Esophagus muscularis mucosa (tissue), 4 donors: ENCODE measurements at regions not wholly inside any gene's neighbourhood (a gene's known extent, or its start where the extent isn't known, plus 50 kb on each side); places are given as distances from the start of the nearest gene placed in this dataset.

Experiments
- DNase-seq: peaks from one replicate; pipeline ENCODE4 v3.0.0-alpha.2; 2017; ENCODE audit errors: extremely low spot score
- H3K27ac ChIP-seq, 4 donors: fragments of 200-600 bp; sonication (generic); replicated peaks in 1 of 4; 1 replicate in 3 of 4; 2 replicates in 1 of 4; pipeline ENCODE4 v1.5.1; 2016 to 2019; ENCODE audit warnings: mild to moderate bottlenecking in 1 of 4
- H3K27me3 ChIP-seq, 4 donors: fragments of 200-600 bp; sonication (generic); one replicate each; pipeline versions ENCODE4 v1.5.1 to v1.6.0; 2016 to 2019
- H3K36me3 ChIP-seq, 4 donors: fragments of 200-600 bp; sonication (generic); one replicate each; pipeline ENCODE4 v1.5.1; 2016 to 2019
- H3K4me1 ChIP-seq, 4 donors: fragments of 200-600 bp; sonication (generic); one replicate each; pipeline ENCODE4 v1.5.1; 2016 to 2019
- H3K4me3 ChIP-seq, 4 donors: fragments of 200-600 bp; sonication (generic); 1 replicate in 2 of 4; 2 replicates in 2 of 4; pipeline ENCODE4 v1.5.1; 2016 to 2019; ENCODE audit warnings: mild to moderate bottlenecking in 4 of 4, moderate library complexity in 1 of 4
- H3K9me3 ChIP-seq, 4 donors: fragments of 200-600 bp; sonication (generic); 1 replicate in 3 of 4; 2 replicates in 1 of 4; pipeline ENCODE4 v1.5.1; 2016 to 2019
- CTCF ChIP-seq, 3 experiments: fragments of 200-600 bp in 2 of 3; fragments of 450-650 bp in 1 of 3; sonication (generic) in 2 of 3; IDR thresholded peaks; one replicate each; pipeline ENCODE4 v1.5.1; 2017 to 2019; ENCODE audit warnings: antibody characterized with exemption in 3 of 3, mild to moderate bottlenecking in 2 of 3, moderate library complexity in 1 of 3
- EP300 ChIP-seq: sonication (generic); formaldehyde crosslinking; IDR thresholded peaks from one replicate; pipeline ENCODE4 v1.6.1; 2017; ENCODE audit warnings: antibody characterized with exemption
- POLR2A ChIP-seq: fragments of 450-650 bp; IDR thresholded peaks from one replicate; pipeline ENCODE4 v1.6.1; 2017; ENCODE audit warnings: antibody characterized with exemption, moderate library complexity, mild to moderate bottlenecking, low read depth
- POLR2AphosphoS5 ChIP-seq, 2 donors: sonication (generic); formaldehyde crosslinking; IDR thresholded peaks; one replicate each; pipeline ENCODE4 v1.6.1; 2017; ENCODE audit warnings: antibody characterized with exemption in 2 of 2
- WGBS: methylation state at CpG from one replicate; pipeline ENCODE4 v1.1.5; 2018; 5-methylcytosine and 5-hydroxymethylcytosine counted together
- intact Hi-C: fragments of 100-400 bp; cut with DNase I; formaldehyde crosslinking; loops from one replicate; pipeline ENCODE4 v1.15.1; 2023

DNA sequence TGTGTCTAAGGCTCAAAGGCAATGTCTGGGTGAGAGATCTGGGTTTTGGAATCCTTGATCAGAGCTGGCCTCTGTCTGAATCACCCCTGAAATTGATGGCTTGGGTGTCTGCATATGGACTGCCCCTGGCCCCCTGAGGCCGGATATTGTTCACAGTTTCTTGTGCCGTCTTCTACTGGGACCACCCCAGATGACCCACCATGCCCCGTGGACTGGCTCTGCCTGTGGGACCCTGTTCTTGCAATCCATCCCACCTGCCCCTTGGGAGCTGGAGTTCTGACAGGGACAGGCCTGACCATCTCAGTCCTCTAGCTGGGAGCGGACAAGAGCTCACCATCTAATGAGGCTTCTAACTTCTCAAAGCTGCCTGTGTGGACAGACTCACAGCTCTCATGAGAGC lies 119.9 kb downstream of the FAM43A start:
- H3K36me3 ChIP-seq: no peaks in the 10 kb centered on the region
- intact Hi-C loops: no loop called here
- TF ChIP-seq EP300 (no peak), POLR2A (no peak), POLR2AphosphoS5 (IDR thresholded peaks at IDR 0.05) (no peak), CTCF (IDR thresholded peaks at IDR 0.05) (no peak)
- no peak overlapping the region for H3K27ac ChIP-seq
- WGBS: 80% methylated on average over 3 of the region's 4 CpGs
- no peak for DNase-seq
- no peaks in the 10 kb centered on the region for H3K9me3 ChIP-seq
- peaks cover 0 to 4% (median 2%) of the 10 kb centered on the region in 4 donors for H3K4me1 ChIP-seq
- H3K27me3 ChIP-seq: peaks cover 0 to 3% (median 0%) of the 10 kb centered on the region in 4 donors
- H3K4me3 ChIP-seq: no peak overlapping the region

GRCh38 chr3:194806991-194807630 lies 121.4 kb downstream of the FAM43A start:
- TF ChIP-seq CTCF (IDR thresholded peaks at IDR 0.05): no peak
- no peak for TF ChIP-seq POLR2A
- 88% methylated on average over 9 of the region's 10 CpGs for WGBS
- no peaks in the 10 kb centered on the region for H3K36me3 ChIP-seq
- H3K4me1 ChIP-seq: peaks cover 0 to 4% (median 0%) of the 10 kb centered on the region in 4 donors
- intact Hi-C loops: no loop called here
- H3K27ac ChIP-seq: no peak overlapping the region
- no peaks in the 10 kb centered on the region for H3K9me3 ChIP-seq
- peaks cover 0 to 3% (median 0%) of the 10 kb centered on the region in 4 donors for H3K27me3 ChIP-seq
- no peak overlapping the region for H3K4me3 ChIP-seq
- no peak for DNase-seq

GRCh38 chr3:194808640-194809097 lies 123.0 kb downstream of the FAM43A start:
- Histone ChIP-seq H3K27me3 (peaks cover 0 to 3% (median 0%) of the 10 kb centered on the region in 4 donors), H3K4me3 (no peak overlapping the region), H3K27ac (no peak overlapping the region), H3K4me1 (peaks cover 0 to 4% (median 0%) of the 10 kb centered on the region in 4 donors), H3K9me3 (no peaks in the 10 kb centered on the region), H3K36me3 (no peaks in the 10 kb centered on the region)
- DNase-seq: no peak
- TF ChIP-seq POLR2A: no peak
- TF ChIP-seq EP300: no peak
- no peak for TF ChIP-seq POLR2AphosphoS5 (IDR thresholded peaks at IDR 0.05)
- intact Hi-C loops: no loop called here
- WGBS: 96% methylated on average over 3 of the region's 3 CpGs

GRCh38 chr3:194809382-194809781 lies 123.7 kb downstream of the FAM43A start:
- 97% methylated on average over 6 of the region's 6 CpGs for WGBS
- Histone ChIP-seq H3K27ac (no peak overlapping the region), H3K9me3 (no peaks in the 10 kb centered on the region), H3K4me3 (no peak overlapping the region), H3K27me3 (peaks cover 0 to 3% (median 0%) of the 10 kb centered on the region in 4 donors), H3K4me1 (peaks cover 0 to 4% (median under 1%) of the 10 kb centered on the region in 4 donors), H3K36me3 (no peaks in the 10 kb centered on the region)
- TF ChIP-seq POLR2A (no peak), CTCF (IDR thresholded peaks at IDR 0.05) (no peak), POLR2AphosphoS5 (IDR thresholded peaks at IDR 0.05) (no peak), EP300 (no peak)
- intact Hi-C loops: no loop called here
- DNase-seq: no peak

DNA sequence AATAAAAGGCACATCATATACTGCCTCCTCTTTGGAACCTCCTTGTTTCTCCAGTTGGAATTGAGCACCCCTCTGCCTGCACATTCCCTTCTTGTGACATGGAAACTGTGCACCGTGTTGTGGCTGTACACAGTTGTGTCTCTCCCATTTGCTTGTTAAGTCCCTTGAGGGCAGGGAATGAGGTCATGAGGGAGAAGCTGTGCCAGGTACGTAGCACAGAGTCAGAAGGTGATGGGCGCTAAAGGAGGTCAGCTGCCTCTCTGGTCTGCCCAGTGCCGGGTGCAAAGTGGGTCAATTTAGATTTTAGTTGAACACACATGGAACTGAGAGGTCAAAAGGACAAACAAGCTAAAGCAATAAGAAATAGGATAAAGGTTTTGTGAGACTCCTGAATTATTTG lies 124.4 kb downstream of the FAM43A start:
- 92% methylated on average over 4 of the region's 4 CpGs for WGBS
- no peaks in the 10 kb centered on the region for H3K36me3 ChIP-seq
- DNase-seq: no peak
- peaks cover 0 to 3% (median 0%) of the 10 kb centered on the region in 4 donors for H3K27me3 ChIP-seq
- no peaks in the 10 kb centered on the region for H3K9me3 ChIP-seq
- no peak overlapping the region for H3K4me3 ChIP-seq
- peaks cover 0 to 4% (median 1%) of the 10 kb centered on the region in 4 donors for H3K4me1 ChIP-seq
- no peak overlapping the region for H3K27ac ChIP-seq
- TF ChIP-seq EP300 (no peak), POLR2AphosphoS5 (IDR thresholded peaks at IDR 0.05) (no peak), POLR2A (no peak), CTCF (IDR thresholded peaks at IDR 0.05) (no peak)
- intact Hi-C loops: no loop called here
